HepG2 (cell line): ENCODE measurements at regions not wholly inside any gene's neighbourhood (a gene's known extent, or its start where the extent isn't known, plus 50 kb on each side); places are given as distances from the start of the nearest gene placed in this dataset.

Experiments
- ATAC-seq: fragments of 200-7000 bp; cut with Tn5 transposase; 3 replicates; pipeline ENCODE4 v1.9.1; 2020; ENCODE audit warnings: mild to moderate bottlenecking, moderate library complexity
- BruUV-seq: library from RNA; stranded (reverse); fragments of 400-500 nt; replicated peaks from 2 replicates; lab custom pipeline; 2021; lab: Mats Ljungman, UMichigan
- CTCF ChIA-PET: fragments of 300-600 bp; formaldehyde crosslinking; extraction: SDS; loops from one replicate; lab custom pipeline; 2021; ENCODE audit warnings: low total read pairs, inconsistent platforms, low intra/inter-chr PET ratio; lab: Yijun Ruan, JAX
- POLR2A ChIA-PET: fragments of 350-600 bp; sonication (Branson Sonifier 250); formaldehyde crosslinking; loops from one replicate; lab custom pipeline; 2020; ENCODE audit warnings: antibody characterized with exemption, inconsistent platforms; lab: Yijun Ruan, JAX
- DNase-seq: peaks from one replicate; pipeline ENCODE4 v3.0.0-alpha.2; 2015; ENCODE audit warnings: low spot score
- FAIRE-seq: peaks from 3 replicates; lab custom pipeline; 2011; peaks lifted over from hg19 to GRCh38; lab: Jason Lieb, UNC
- H2AFZ ChIP-seq: one replicate; pipeline ENCODE4 v1.6.1; 2011; ENCODE audit warnings: low read length, inconsistent platforms
- H3K27ac ChIP-seq: fragments of 300-600 bp; 3 replicates; pipeline ENCODE4 v1.8.0; 2011; ENCODE audit warnings: mixed run types, mild to moderate bottlenecking, mixed read lengths, low read length, inconsistent platforms; ENCODE audit not compliant: insufficient read depth; ENCODE audit errors: extremely low read length
- H3K27me3 ChIP-seq, 2 experiments: fragments of 200-600 bp in 1 of 2; 2 replicates in 1 of 2; 3 replicates in 1 of 2; pipeline versions ENCODE4 v1.6.0 to v1.8.0; 2011; ENCODE audit warnings: low read length in 2 of 2, mild to moderate bottlenecking in 2 of 2, moderate library complexity in 2 of 2, inconsistent platforms in 1 of 2; ENCODE audit not compliant: insufficient read depth in 2 of 2, control insufficient read depth in 1 of 2
- H3K36me3 ChIP-seq, 2 experiments: fragments of 200-600 bp in 1 of 2; replicated peaks in 1 of 2; 2 replicates in 1 of 2; 3 replicates in 1 of 2; pipeline versions ENCODE4 v1.5.1 to v1.8.0; 2011; ENCODE audit warnings: low read length in 2 of 2, inconsistent platforms in 1 of 2; ENCODE audit not compliant: insufficient read depth in 2 of 2, control insufficient read depth in 1 of 2
- H3K4me1 ChIP-seq: 2 replicates; pipeline ENCODE4 v1.5.1; 2012; ENCODE audit warnings: low read length, inconsistent platforms; ENCODE audit not compliant: insufficient read depth
- H3K4me2 ChIP-seq: 2 replicates; pipeline ENCODE4 v1.6.0; 2011; ENCODE audit warnings: low read depth, low read length, inconsistent platforms
- H3K4me3 ChIP-seq, 3 experiments: fragments of 200-600 bp in 1 of 3; sonication (generic), shearing (Covaris generic) in 1 of 3; replicated peaks in 1 of 3; 2 replicates each; pipeline ENCODE4 v1.5.1; 2011 to 2016; ENCODE audit warnings: low read length in 3 of 3, inconsistent platforms in 2 of 3, low read depth in 2 of 3, mild to moderate bottlenecking in 2 of 3, control low read depth in 1 of 3, mixed read lengths in 1 of 3; ENCODE audit not compliant: insufficient read depth in 1 of 3
- H3K79me2 ChIP-seq: one replicate; pipeline ENCODE4 v1.6.1; 2011; ENCODE audit warnings: low read length, inconsistent platforms; ENCODE audit not compliant: insufficient read depth
- H3K9ac ChIP-seq: 2 replicates; pipeline ENCODE4 v1.6.0; 2011; ENCODE audit warnings: mild to moderate bottlenecking, low read depth, low read length, inconsistent platforms; ENCODE audit not compliant: insufficient read depth
- H3K9me3 ChIP-seq: 2 replicates; pipeline ENCODE4 v1.5.1; 2012; ENCODE audit warnings: mild to moderate bottlenecking, low read length
- H4K20me1 ChIP-seq: 2 replicates; pipeline ENCODE4 v1.6.0; 2011; ENCODE audit warnings: inconsistent platforms, mild to moderate bottlenecking, low read length, moderate library complexity; ENCODE audit not compliant: insufficient read depth
- KMT2A ChIP-seq: sonication (generic); formaldehyde crosslinking; IDR thresholded peaks from 2 replicates; pipeline ENCODE4 v1.4.0; 2020; ENCODE audit warnings: missing genetic modification reagents
- MED8 ChIP-seq: sonication (generic); formaldehyde crosslinking; IDR thresholded peaks from 2 replicates; pipeline ENCODE4 v1.8.1; 2023; ENCODE audit warnings: mild to moderate bottlenecking, missing genetic modification reagents; ENCODE audit not compliant: insufficient replicate concordance
- MXI1 ChIP-seq: IDR thresholded peaks from 3 replicates; pipeline ENCODE4 v1.6.1; 2012; ENCODE audit warnings: low read depth, low read length, inconsistent platforms, borderline replicate concordance
- PLRG1 ChIP-seq: fragments of 450-650 bp; conservative IDR thresholded peaks from 2 replicates; pipeline ENCODE4 v1.6.1; 2016
- ZEB1 ChIP-seq: IDR thresholded peaks from 2 replicates; pipeline ENCODE4 v1.6.1; 2012; ENCODE audit warnings: mild to moderate bottlenecking, low read depth, inconsistent platforms; ENCODE audit not compliant: insufficient replicate concordance
- ZNF441 ChIP-seq: sonication (generic); formaldehyde crosslinking; IDR thresholded peaks from 2 replicates; pipeline ENCODE4 v1.7.0; 2021; ENCODE audit warnings: missing genetic modification reagents, borderline replicate concordance
- ZNF468 ChIP-seq: sonication (generic); formaldehyde crosslinking; IDR thresholded peaks from 2 replicates; pipeline ENCODE4 v1.8.0; 2022; ENCODE audit warnings: mild to moderate bottlenecking, moderate library complexity, missing genetic modification reagents
- whole genome bisulfite sequencing: methylation state at CpG from one replicate; pipeline ENCODE4 v1.1.6; 2017; ENCODE audit warnings: low lambda C conversion rate; 5-methylcytosine and 5-hydroxymethylcytosine counted together
- in situ Hi-C: cut with HindIII; loops from 2 replicates; pipeline ENCODE4 v1.10.0; 2017; ENCODE audit warnings: low pct_unique_long_range_greater_than_20kb; ENCODE audit not compliant: extremely low pct_ligation_motif_present
- intact Hi-C: fragments of 100-400 bp; cut with micrococcal nuclease; formaldehyde crosslinking; loops from one replicate; pipeline ENCODE4 v1.10.0; 2022; ENCODE audit not compliant: unreplicated experiment
- TF ChIP-seq, protein P1 (sequence below): sonication (generic); formaldehyde crosslinking; IDR thresholded peaks from 2 replicates; pipeline ENCODE4 v1.5.1; 2020; ENCODE audit warnings: mild to moderate bottlenecking, missing genetic modification reagents, moderate library complexity
- TF ChIP-seq, protein P2 (sequence below): sonication (generic); formaldehyde crosslinking; conservative IDR thresholded peaks from 2 replicates; pipeline ENCODE4 v1.5.0; 2020; ENCODE audit warnings: missing genetic modification reagents
- TF ChIP-seq, protein P3 (sequence below): sonication (generic); formaldehyde crosslinking; IDR thresholded peaks from 2 replicates; pipeline ENCODE4 v1.4.0; 2020; ENCODE audit warnings: mild to moderate bottlenecking, low read depth, missing genetic modification reagents
- TF ChIP-seq, protein P4 (sequence below): sonication (generic); formaldehyde crosslinking; IDR thresholded peaks from 2 replicates; pipeline ENCODE4 v1.5.0; 2020; ENCODE audit warnings: missing genetic modification reagents

DNA sequence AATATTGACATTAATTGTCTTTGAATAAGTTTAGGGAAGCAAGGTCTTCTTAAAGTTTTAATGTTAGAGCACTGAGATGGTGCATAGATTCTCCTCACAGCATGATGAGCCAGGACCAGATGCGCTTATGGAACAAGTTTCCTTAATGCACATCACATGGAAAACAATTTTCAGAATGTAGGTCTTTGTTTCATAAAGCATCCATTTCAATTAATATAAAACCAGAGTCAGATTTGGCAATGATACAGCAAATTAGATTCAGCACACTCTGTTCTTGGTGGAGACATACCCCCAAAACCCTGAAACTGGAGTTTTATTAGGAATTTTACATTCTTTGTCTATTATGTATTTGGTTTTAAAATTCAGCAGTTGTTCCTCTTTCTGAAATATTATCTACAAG lies 402.1 kb upstream of the SEMA6A start:
- CTCF ChIA-PET, result no interaction called here
- FAIRE-seq (no peak), DNase-seq (no peak), ATAC-seq (no peak)
- no peak overlapping the region for H3K4me2 ChIP-seq
- POLR2A ChIA-PET, result no interaction called here
- H2AFZ ChIP-seq, result no peak overlapping the region
- no TSS peak for BruUV-seq
- TF ChIP-seq ZEB1 (no peak), PLRG1 (no peak), MXI1 (no peak), ZNF441 (CRISPR knock-in tag) (no peak), ZNF468 (CRISPR knock-in tag) (no peak), KMT2A (CRISPR knock-in tag) (no peak), MED8 (CRISPR knock-in tag) (no peak)
- TF ChIP-seq, protein P1, sequence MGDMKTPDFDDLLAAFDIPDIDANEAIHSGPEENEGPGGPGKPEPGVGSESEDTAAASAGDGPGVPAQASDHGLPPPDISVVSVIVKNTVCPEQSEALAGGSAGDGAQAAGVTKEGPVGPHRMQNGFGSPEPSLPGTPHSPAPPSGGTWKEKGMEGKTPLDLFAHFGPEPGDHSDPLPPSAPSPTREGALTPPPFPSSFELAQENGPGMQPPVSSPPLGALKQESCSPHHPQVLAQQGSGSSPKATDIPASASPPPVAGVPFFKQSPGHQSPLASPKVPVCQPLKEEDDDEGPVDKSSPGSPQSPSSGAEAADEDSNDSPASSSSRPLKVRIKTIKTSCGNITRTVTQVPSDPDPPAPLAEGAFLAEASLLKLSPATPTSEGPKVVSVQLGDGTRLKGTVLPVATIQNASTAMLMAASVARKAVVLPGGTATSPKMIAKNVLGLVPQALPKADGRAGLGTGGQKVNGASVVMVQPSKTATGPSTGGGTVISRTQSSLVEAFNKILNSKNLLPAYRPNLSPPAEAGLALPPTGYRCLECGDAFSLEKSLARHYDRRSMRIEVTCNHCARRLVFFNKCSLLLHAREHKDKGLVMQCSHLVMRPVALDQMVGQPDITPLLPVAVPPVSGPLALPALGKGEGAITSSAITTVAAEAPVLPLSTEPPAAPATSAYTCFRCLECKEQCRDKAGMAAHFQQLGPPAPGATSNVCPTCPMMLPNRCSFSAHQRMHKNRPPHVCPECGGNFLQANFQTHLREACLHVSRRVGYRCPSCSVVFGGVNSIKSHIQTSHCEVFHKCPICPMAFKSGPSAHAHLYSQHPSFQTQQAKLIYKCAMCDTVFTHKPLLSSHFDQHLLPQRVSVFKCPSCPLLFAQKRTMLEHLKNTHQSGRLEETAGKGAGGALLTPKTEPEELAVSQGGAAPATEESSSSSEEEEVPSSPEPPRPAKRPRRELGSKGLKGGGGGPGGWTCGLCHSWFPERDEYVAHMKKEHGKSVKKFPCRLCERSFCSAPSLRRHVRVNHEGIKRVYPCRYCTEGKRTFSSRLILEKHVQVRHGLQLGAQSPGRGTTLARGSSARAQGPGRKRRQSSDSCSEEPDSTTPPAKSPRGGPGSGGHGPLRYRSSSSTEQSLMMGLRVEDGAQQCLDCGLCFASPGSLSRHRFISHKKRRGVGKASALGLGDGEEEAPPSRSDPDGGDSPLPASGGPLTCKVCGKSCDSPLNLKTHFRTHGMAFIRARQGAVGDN, result no peak
- TF ChIP-seq, protein P2, sequence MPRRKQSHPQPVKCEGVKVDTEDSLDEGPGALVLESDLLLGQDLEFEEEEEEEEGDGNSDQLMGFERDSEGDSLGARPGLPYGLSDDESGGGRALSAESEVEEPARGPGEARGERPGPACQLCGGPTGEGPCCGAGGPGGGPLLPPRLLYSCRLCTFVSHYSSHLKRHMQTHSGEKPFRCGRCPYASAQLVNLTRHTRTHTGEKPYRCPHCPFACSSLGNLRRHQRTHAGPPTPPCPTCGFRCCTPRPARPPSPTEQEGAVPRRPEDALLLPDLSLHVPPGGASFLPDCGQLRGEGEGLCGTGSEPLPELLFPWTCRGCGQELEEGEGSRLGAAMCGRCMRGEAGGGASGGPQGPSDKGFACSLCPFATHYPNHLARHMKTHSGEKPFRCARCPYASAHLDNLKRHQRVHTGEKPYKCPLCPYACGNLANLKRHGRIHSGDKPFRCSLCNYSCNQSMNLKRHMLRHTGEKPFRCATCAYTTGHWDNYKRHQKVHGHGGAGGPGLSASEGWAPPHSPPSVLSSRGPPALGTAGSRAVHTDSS, result no peak
- TF ChIP-seq, protein P3, sequence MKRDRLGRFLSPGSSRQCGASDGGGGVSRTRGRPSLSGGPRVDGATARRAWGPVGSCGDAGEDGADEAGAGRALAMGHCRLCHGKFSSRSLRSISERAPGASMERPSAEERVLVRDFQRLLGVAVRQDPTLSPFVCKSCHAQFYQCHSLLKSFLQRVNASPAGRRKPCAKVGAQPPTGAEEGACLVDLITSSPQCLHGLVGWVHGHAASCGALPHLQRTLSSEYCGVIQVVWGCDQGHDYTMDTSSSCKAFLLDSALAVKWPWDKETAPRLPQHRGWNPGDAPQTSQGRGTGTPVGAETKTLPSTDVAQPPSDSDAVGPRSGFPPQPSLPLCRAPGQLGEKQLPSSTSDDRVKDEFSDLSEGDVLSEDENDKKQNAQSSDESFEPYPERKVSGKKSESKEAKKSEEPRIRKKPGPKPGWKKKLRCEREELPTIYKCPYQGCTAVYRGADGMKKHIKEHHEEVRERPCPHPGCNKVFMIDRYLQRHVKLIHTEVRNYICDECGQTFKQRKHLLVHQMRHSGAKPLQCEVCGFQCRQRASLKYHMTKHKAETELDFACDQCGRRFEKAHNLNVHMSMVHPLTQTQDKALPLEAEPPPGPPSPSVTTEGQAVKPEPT (CRISPR knock-in tag), result no peak
- TF ChIP-seq, protein P4, sequence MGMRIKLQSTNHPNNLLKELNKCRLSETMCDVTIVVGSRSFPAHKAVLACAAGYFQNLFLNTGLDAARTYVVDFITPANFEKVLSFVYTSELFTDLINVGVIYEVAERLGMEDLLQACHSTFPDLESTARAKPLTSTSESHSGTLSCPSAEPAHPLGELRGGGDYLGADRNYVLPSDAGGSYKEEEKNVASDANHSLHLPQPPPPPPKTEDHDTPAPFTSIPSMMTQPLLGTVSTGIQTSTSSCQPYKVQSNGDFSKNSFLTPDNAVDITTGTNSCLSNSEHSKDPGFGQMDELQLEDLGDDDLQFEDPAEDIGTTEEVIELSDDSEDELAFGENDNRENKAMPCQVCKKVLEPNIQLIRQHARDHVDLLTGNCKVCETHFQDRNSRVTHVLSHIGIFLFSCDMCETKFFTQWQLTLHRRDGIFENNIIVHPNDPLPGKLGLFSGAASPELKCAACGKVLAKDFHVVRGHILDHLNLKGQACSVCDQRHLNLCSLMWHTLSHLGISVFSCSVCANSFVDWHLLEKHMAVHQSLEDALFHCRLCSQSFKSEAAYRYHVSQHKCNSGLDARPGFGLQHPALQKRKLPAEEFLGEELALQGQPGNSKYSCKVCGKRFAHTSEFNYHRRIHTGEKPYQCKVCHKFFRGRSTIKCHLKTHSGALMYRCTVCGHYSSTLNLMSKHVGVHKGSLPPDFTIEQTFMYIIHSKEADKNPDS (CRISPR knock-in tag), result no peak
- no peak overlapping the region for H3K27ac ChIP-seq
- no peak overlapping the region for H3K4me3 ChIP-seq
- 56% methylated on average over 1 of the region's 1 CpG for WGBS
- no peaks in the 10 kb centered on the region for H3K4me1 ChIP-seq
- no peaks in the 10 kb centered on the region for H4K20me1 ChIP-seq
- in situ Hi-C loops (no loop called here), intact Hi-C loops (no loop called here)
- H3K9me3 ChIP-seq, result no peaks in the 10 kb centered on the region
- no peaks in the 10 kb centered on the region for H3K79me2 ChIP-seq
- no peak overlapping the region for H3K9ac ChIP-seq
- no peaks in the 10 kb centered on the region for H3K36me3 ChIP-seq
- H3K27me3 ChIP-seq, result no peaks in the 10 kb centered on the region
